Spleen (tissue), 7 donors: ENCODE measurements at regions not wholly inside any gene's neighbourhood (a gene's known extent, or its start where the extent isn't known, plus 50 kb on each side); places are given as distances from the start of the nearest gene placed in this dataset.

Experiments used
- POLR2A ChIP-seq, 3 donors: fragments of 450-650 bp; IDR thresholded peaks; one replicate each; pipeline ENCODE4 v1.5.1; 2017; ENCODE audit warnings: antibody characterized with exemption in 3 of 3, mild to moderate bottlenecking in 1 of 3
- POLR2AphosphoS5 ChIP-seq, 3 donors: sonication (generic); formaldehyde crosslinking; IDR thresholded peaks; one replicate each; pipeline ENCODE4 v1.5.1; 2017; ENCODE audit warnings: antibody characterized with exemption in 3 of 3
- TF ChIP-seq, protein P1 (sequence below), 11 experiments: fragments of 200-600 bp in 7 of 11; fragments of 450-650 bp in 4 of 11; sonication (generic) in 4 of 11; IDR thresholded peaks in 8 of 11; conservative IDR thresholded peaks in 3 of 11; 1 replicate in 7 of 11; 2 replicates in 4 of 11; pipeline versions ENCODE4 v1.4.0 to v1.8.0; 2016 to 2021; ENCODE audit warnings: antibody characterized with exemption in 11 of 11, inconsistent platforms in 4 of 11, mild to moderate bottlenecking in 1 of 11
- donor health status: DM: no; HTN: no; CAD: no; lungs with moderate emphysema.
- donor health status: DM: no; HTN: no; CAD: no.
- donor health status: DM: no; HTN: no; CAD: no.

DNA sequence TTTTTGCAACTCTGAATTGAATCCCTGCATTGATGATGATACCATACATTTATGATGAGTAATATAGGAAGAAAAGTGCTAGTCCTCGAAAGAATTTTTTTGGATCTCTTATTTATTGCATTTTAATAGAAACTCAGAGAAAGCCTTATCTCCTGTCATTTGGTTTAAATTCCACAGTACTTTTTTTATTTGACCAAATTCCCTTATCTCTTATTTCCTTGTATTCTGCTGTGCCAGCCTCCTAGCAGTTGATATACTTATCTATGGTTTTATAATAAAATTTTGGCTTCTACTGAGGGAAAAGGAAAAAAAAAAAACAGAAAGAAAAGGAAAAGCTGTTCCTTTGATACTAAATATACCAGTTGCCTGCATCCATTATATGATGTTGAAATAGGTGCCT lies 535.1 kb upstream of the NR2F2 start:
- TF ChIP-seq, protein P1, sequence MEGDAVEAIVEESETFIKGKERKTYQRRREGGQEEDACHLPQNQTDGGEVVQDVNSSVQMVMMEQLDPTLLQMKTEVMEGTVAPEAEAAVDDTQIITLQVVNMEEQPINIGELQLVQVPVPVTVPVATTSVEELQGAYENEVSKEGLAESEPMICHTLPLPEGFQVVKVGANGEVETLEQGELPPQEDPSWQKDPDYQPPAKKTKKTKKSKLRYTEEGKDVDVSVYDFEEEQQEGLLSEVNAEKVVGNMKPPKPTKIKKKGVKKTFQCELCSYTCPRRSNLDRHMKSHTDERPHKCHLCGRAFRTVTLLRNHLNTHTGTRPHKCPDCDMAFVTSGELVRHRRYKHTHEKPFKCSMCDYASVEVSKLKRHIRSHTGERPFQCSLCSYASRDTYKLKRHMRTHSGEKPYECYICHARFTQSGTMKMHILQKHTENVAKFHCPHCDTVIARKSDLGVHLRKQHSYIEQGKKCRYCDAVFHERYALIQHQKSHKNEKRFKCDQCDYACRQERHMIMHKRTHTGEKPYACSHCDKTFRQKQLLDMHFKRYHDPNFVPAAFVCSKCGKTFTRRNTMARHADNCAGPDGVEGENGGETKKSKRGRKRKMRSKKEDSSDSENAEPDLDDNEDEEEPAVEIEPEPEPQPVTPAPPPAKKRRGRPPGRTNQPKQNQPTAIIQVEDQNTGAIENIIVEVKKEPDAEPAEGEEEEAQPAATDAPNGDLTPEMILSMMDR (IDR thresholded peaks at IDR 0.05 in 8 of 11, conservative IDR thresholded peaks at IDR 0.05 in 3 of 11) = no peak
- no peak for TF ChIP-seq POLR2A (IDR thresholded peaks at IDR 0.05)
- TF ChIP-seq POLR2AphosphoS5 (IDR thresholded peaks at IDR 0.05) = no peak
